ENCODE measurements at regions not wholly inside any gene's neighbourhood (a gene's known extent, or its start where the extent isn't known, plus 50 kb on each side); places are given as distances from the start of the nearest gene placed in this dataset.
A peak's percentile ranks its signal among the peaks of the same experiment; 100 is the strongest.
"Not testable (repeated sequence)": the region's sequence is repeated elsewhere in the genome, so short reads cannot be mapped to it uniquely, and the experiment has no call there.

GRCh38 chr17:21756856-21757619 is 64.7 kb downstream of the KCNJ18 start:
- H3K36me3 ChIP-seq, result no peaks in the 10 kb centered on the region
- DNase-seq (no peak), ATAC-seq (peak in 1 of 4 donors; percentile 23)
- no peak overlapping the region for H3K4me3 ChIP-seq
- no peak for TF ChIP-seq POLR2A (IDR thresholded peaks at IDR 0.05)
- no peak for TF ChIP-seq CTCF (IDR thresholded peaks at IDR 0.05)
- H3K9me3 ChIP-seq, result peaks cover 0 to 6% (median 0%) of the 10 kb centered on the region in 12 donors
- intact Hi-C loops (cut with DNase I), result no loop called here
- no peaks in the 10 kb centered on the region for H3K4me1 ChIP-seq
- H3K27ac ChIP-seq, result no peak overlapping the region
- WGBS, 4 donors, result 73 to 77% (median 74%) methylated on average over 12 of the region's 12 CpGs
- no peaks in the 10 kb centered on the region for H3K27me3 ChIP-seq

- WGBS, 4 donors, result 67 to 70% methylated on average over 1 of the region's 1 CpG; no CpG with 5 or more reads in 2 of the 4 donors
- not testable (repeated sequence) for DNase-seq, ATAC-seq
Measured at GRCh38 chr17:21759636-21760035, 67.3 kb downstream of the KCNJ18 start.

GRCh38 chr17:21763738-21764340 is 71.5 kb downstream of the KCNJ18 start:
- H3K9me3 ChIP-seq; H3K4me3 ChIP-seq; H3K27me3 ChIP-seq; H3K36me3 ChIP-seq; H3K27ac ChIP-seq; DNase-seq; intact Hi-C loops (cut with DNase I); H3K4me1 ChIP-seq; ATAC-seq: not testable (repeated sequence)
- WGBS, 4 donors, result 76 to 89% (median 78%) methylated on average over 21 to 25 of the region's 25 CpGs

More at GRCh38 chr17:21759636-21760035, 67.3 kb downstream of the KCNJ18 start:
- H3K27me3 ChIP-seq; H3K27ac ChIP-seq; H3K4me1 ChIP-seq; H3K9me3 ChIP-seq; H3K4me3 ChIP-seq; H3K36me3 ChIP-seq; intact Hi-C loops (cut with DNase I): not testable (repeated sequence)

- DNase-seq; ATAC-seq; H3K27ac ChIP-seq; H3K4me3 ChIP-seq; H3K36me3 ChIP-seq; H3K27me3 ChIP-seq; H3K4me1 ChIP-seq; H3K9me3 ChIP-seq; intact Hi-C loops (cut with DNase I): not testable (repeated sequence)
- 57 to 62% (median 61%) methylated on average over 11 of the region's 11 CpGs for WGBS, 4 donors
Measured at GRCh38 chr17:21765651-21766290, 73.4 kb downstream of the KCNJ18 start.

- ATAC-seq; H3K27ac ChIP-seq; H3K27me3 ChIP-seq; DNase-seq; H3K4me3 ChIP-seq; H3K9me3 ChIP-seq; H3K4me1 ChIP-seq; H3K36me3 ChIP-seq; intact Hi-C loops (cut with DNase I): not testable (repeated sequence)
- WGBS, 4 donors, result 60 to 73% (median 66%) methylated on average over 5 of the region's 5 CpGs; no CpG with 5 or more reads in 1 of the 4 donors
Measured at GRCh38 chr17:21766565-21766964, 74.2 kb downstream of the KCNJ18 start.

GRCh38 chr17:21767162-21768156 is 75.1 kb downstream of the KCNJ18 start:
- intact Hi-C loops (cut with DNase I); DNase-seq; H3K4me1 ChIP-seq; H3K36me3 ChIP-seq; H3K27me3 ChIP-seq; H3K27ac ChIP-seq; ATAC-seq; H3K9me3 ChIP-seq; H3K4me3 ChIP-seq: not testable (repeated sequence)
- WGBS, 4 donors, result 48 to 66% (median 64%) methylated on average over 6 to 7 of the region's 7 CpGs

- intact Hi-C loops (cut with DNase I); H3K36me3 ChIP-seq; H3K9me3 ChIP-seq; H3K27ac ChIP-seq; H3K27me3 ChIP-seq; H3K4me3 ChIP-seq; H3K4me1 ChIP-seq; ATAC-seq; DNase-seq: not testable (repeated sequence)
- WGBS, 4 donors, result 60 to 67% (median 62%) methylated on average over 6 of the region's 6 CpGs
Measured at GRCh38 chr17:21768244-21768643, 75.9 kb downstream of the KCNJ18 start.

- H3K4me1 ChIP-seq; ATAC-seq; H3K9me3 ChIP-seq; DNase-seq; H3K27ac ChIP-seq; H3K36me3 ChIP-seq; H3K4me3 ChIP-seq; H3K27me3 ChIP-seq; intact Hi-C loops (cut with DNase I): not testable (repeated sequence)
- 71 to 72% (median 72%) methylated on average over 11 to 13 of the region's 13 CpGs for WGBS, 4 donors
Measured at GRCh38 chr17:21768729-21769462, 76.6 kb downstream of the KCNJ18 start.
